ENCODE measurements at regions not wholly inside any gene's neighbourhood (a gene's known extent, or its start where the extent isn't known, plus 50 kb on each side); places are given as distances from the start of the nearest gene placed in this dataset.
"Not testable (repeated sequence)": the region's sequence is repeated elsewhere in the genome, so short reads cannot be mapped to it uniquely, and the experiment has no call there.

GRCh38 chr2:209018633-209019032 is 405.2 kb upstream of the MAP2 start:
- in situ Hi-C loops (cut with MboI; ENCODE audit: low sequenced_read_pairs) = not testable (repeated sequence)

GRCh38 chr2:209029249-209029648 is 394.6 kb upstream of the MAP2 start:
- in situ Hi-C loops (cut with MboI; ENCODE audit: low sequenced_read_pairs) = no loop called here

GRCh38 chr2:209044307-209044706 is 379.5 kb upstream of the MAP2 start:
- in situ Hi-C loops (cut with MboI; ENCODE audit: low sequenced_read_pairs) = no loop called here

GRCh38 chr2:209046163-209046562 is 377.7 kb upstream of the MAP2 start:
- in situ Hi-C loops (cut with MboI; ENCODE audit: low sequenced_read_pairs) = no loop called here

GRCh38 chr2:209049608-209050007 is 374.2 kb upstream of the MAP2 start:
- in situ Hi-C loops (cut with MboI; ENCODE audit: low sequenced_read_pairs) = no loop called here

- in situ Hi-C loops (cut with MboI; ENCODE audit: low sequenced_read_pairs) = no loop called here
Observed at GRCh38 chr2:209062210-209062609, 361.6 kb upstream of the MAP2 start.

GRCh38 chr2:209070262-209070661 is 353.6 kb upstream of the MAP2 start:
- in situ Hi-C loops (cut with MboI; ENCODE audit: low sequenced_read_pairs) = no loop called here

GRCh38 chr2:209073151-209073550 is 350.7 kb upstream of the MAP2 start:
- in situ Hi-C loops (cut with MboI; ENCODE audit: low sequenced_read_pairs) = no loop called here

GRCh38 chr2:209074711-209075110 is 349.1 kb upstream of the MAP2 start:
- in situ Hi-C loops (cut with MboI; ENCODE audit: low sequenced_read_pairs) = no loop called here

- in situ Hi-C loops (cut with MboI; ENCODE audit: low sequenced_read_pairs) = no loop called here
Observed at GRCh38 chr2:209076151-209076550, 347.7 kb upstream of the MAP2 start.

- in situ Hi-C loops (cut with MboI; ENCODE audit: low sequenced_read_pairs) = no loop called here
Observed at GRCh38 chr2:209086761-209087160, 337.1 kb upstream of the MAP2 start.

GRCh38 chr2:209091056-209091455 is 332.8 kb upstream of the MAP2 start:
- in situ Hi-C loops (cut with MboI; ENCODE audit: low sequenced_read_pairs) = no loop called here

GRCh38 chr2:209094221-209094620 is 329.6 kb upstream of the MAP2 start:
- in situ Hi-C loops (cut with MboI; ENCODE audit: low sequenced_read_pairs) = no loop called here

- in situ Hi-C loops (cut with MboI; ENCODE audit: low sequenced_read_pairs) = no loop called here
Observed at GRCh38 chr2:209095432-209095831, 328.4 kb upstream of the MAP2 start.

- in situ Hi-C loops (cut with MboI; ENCODE audit: low sequenced_read_pairs) = no loop called here
Observed at GRCh38 chr2:209097168-209097567, 326.7 kb upstream of the MAP2 start.

- in situ Hi-C loops (cut with MboI; ENCODE audit: low sequenced_read_pairs) = no loop called here
Observed at GRCh38 chr2:209102319-209102718, 321.5 kb upstream of the MAP2 start.

- in situ Hi-C loops (cut with MboI; ENCODE audit: low sequenced_read_pairs) = no loop called here
Observed at GRCh38 chr2:209113026-209113425, 310.8 kb upstream of the MAP2 start.

- in situ Hi-C loops (cut with MboI; ENCODE audit: low sequenced_read_pairs) = no loop called here
Observed at GRCh38 chr2:209114588-209115240, 309.1 kb upstream of the MAP2 start.

GRCh38 chr2:209121691-209122090 is 302.2 kb upstream of the MAP2 start:
- in situ Hi-C loops (cut with MboI; ENCODE audit: low sequenced_read_pairs) = no loop called here

- in situ Hi-C loops (cut with MboI; ENCODE audit: low sequenced_read_pairs) = no loop called here
Observed at GRCh38 chr2:209125291-209125690, 298.6 kb upstream of the MAP2 start.

- in situ Hi-C loops (cut with MboI; ENCODE audit: low sequenced_read_pairs) = no loop called here
Observed at GRCh38 chr2:209138079-209138478, 285.8 kb upstream of the MAP2 start.

- in situ Hi-C loops (cut with MboI; ENCODE audit: low sequenced_read_pairs) = no loop called here
Observed at GRCh38 chr2:209141142-209141541, 282.7 kb upstream of the MAP2 start.

GRCh38 chr2:209141818-209142217 is 282.0 kb upstream of the MAP2 start:
- in situ Hi-C loops (cut with MboI; ENCODE audit: low sequenced_read_pairs) = no loop called here
